ENCODE measurements at regions not wholly inside any gene's neighbourhood (a gene's known extent, or its start where the extent isn't known, plus 50 kb on each side); places are given as distances from the start of the nearest gene placed in this dataset.

GRCh38 chr3:83953417-83954089 lies 1005.2 kb upstream of the CADM2 start:
- Histone ChIP-seq H3K36me3 (ENCODE audit: control insufficient read depth in 4 of 4, insufficient read depth in 3 of 4, low read depth in 1 of 4, low read length in 3 of 4) (no peaks in the 10 kb centered on the region), H3K27ac (ENCODE audit: low read depth in 1 of 2, low read length in 2 of 2) (no peak overlapping the region), H3K9me3 (ENCODE audit: control insufficient read depth in 4 of 4, low read length in 3 of 4) (no peaks in the 10 kb centered on the region), H3K9ac (ENCODE audit: low read depth in 1 of 2, low read length in 2 of 2) (no peak overlapping the region), H3K4me3 (ENCODE audit: low read depth in 1 of 3, low read length in 3 of 3) (no peak overlapping the region), H3K27me3 (ENCODE audit: control insufficient read depth in 4 of 4, insufficient read depth in 4 of 4, low read length in 3 of 4) (no peaks in the 10 kb centered on the region), H3K4me1 (ENCODE audit: control insufficient read depth in 4 of 4, insufficient read depth in 4 of 4, low read length in 3 of 4) (no peaks in the 10 kb centered on the region)
- DNase-seq (ENCODE audit: low spot score) = no peak
- WGBS = 51% methylated on average over 3 of the region's 3 CpGs
- TF ChIP-seq RAD21 (IDR thresholded peaks at IDR 0.05) (no peak), GABPA (IDR thresholded peaks at IDR 0.05 in 1 of 2, conservative IDR thresholded peaks at IDR 0.05 in 1 of 2) (no peak), RXRA (IDR thresholded peaks at IDR 0.05) (no peak), ATF3 (IDR thresholded peaks at IDR 0.05) (no peak), MAX (IDR thresholded peaks at IDR 0.05) (no peak), CTCF (IDR thresholded peaks at IDR 0.05; ENCODE audit: low read depth, low read length, missing input control) (no peak), NR2F2 (IDR thresholded peaks at IDR 0.05) (no peak), EGR1 (IDR thresholded peaks at IDR 0.05; ENCODE audit: low read depth in 2 of 2) (no peak), TAF1 (conservative IDR thresholded peaks at IDR 0.05) (no peak), REST (IDR thresholded peaks at IDR 0.05) (no peak), FOXA1 (IDR thresholded peaks at IDR 0.05) (no peak)

- Histone ChIP-seq H3K9me3 (ENCODE audit: control insufficient read depth in 4 of 4, low read length in 3 of 4) (no peaks in the 10 kb centered on the region), H3K9ac (ENCODE audit: low read depth in 1 of 2, low read length in 2 of 2) (no peak overlapping the region), H3K36me3 (ENCODE audit: control insufficient read depth in 4 of 4, insufficient read depth in 3 of 4, low read depth in 1 of 4, low read length in 3 of 4) (no peaks in the 10 kb centered on the region), H3K4me1 (ENCODE audit: control insufficient read depth in 4 of 4, insufficient read depth in 4 of 4, low read length in 3 of 4) (no peaks in the 10 kb centered on the region), H3K4me3 (ENCODE audit: low read depth in 1 of 3, low read length in 3 of 3) (no peak overlapping the region), H3K27me3 (ENCODE audit: control insufficient read depth in 4 of 4, insufficient read depth in 4 of 4, low read length in 3 of 4) (no peaks in the 10 kb centered on the region), H3K27ac (ENCODE audit: low read depth in 1 of 2, low read length in 2 of 2) (no peak overlapping the region)
- 74% methylated on average over 3 of the region's 3 CpGs for WGBS
- no peak for DNase-seq (ENCODE audit: low spot score)
- TF ChIP-seq REST (IDR thresholded peaks at IDR 0.05) = no peak
- no peak for TF ChIP-seq ZBTB33 (IDR thresholded peaks at IDR 0.05)
- no peak for TF ChIP-seq ATF3 (IDR thresholded peaks at IDR 0.05)
- no peak for TF ChIP-seq CTCF (IDR thresholded peaks at IDR 0.05; ENCODE audit: low read depth, low read length, missing input control)
- TF ChIP-seq TAF1 (conservative IDR thresholded peaks at IDR 0.05) = no peak
- TF ChIP-seq FOXA2 (IDR thresholded peaks at IDR 0.05) = no peak
- TF ChIP-seq RAD21 (IDR thresholded peaks at IDR 0.05) = no peak
- no peak for TF ChIP-seq RXRA (IDR thresholded peaks at IDR 0.05)
- TF ChIP-seq HNF4A (conservative IDR thresholded peaks at IDR 0.05) = no peak
- no peak for TF ChIP-seq MAX (IDR thresholded peaks at IDR 0.05)
- TF ChIP-seq YY1 (IDR thresholded peaks at IDR 0.05) = no peak
- no peak for TF ChIP-seq GABPA (IDR thresholded peaks at IDR 0.05 in 1 of 2, conservative IDR thresholded peaks at IDR 0.05 in 1 of 2)
These were observed 1002.4 kb upstream of the CADM2 start for GRCh38 chr3:83956431-83956830.

Data from liver (tissue), 8 donors.